SU-DHL-6 (cell line): ENCODE measurements at regions not wholly inside any gene's neighbourhood (a gene's known extent, or its start where the extent isn't known, plus 50 kb on each side); places are given as distances from the start of the nearest gene placed in this dataset.

Source experiments
- EZH2phosphoT487 ChIP-seq: fragments of 200-600 bp; sonication (generic), shearing (Covaris generic); conservative IDR thresholded peaks from 2 replicates; pipeline ENCODE4 v1.6.1; 2018; ENCODE audit warnings: mild to moderate bottlenecking, antibody characterized with exemption, low read length, moderate library complexity, mixed read lengths
- TF ChIP-seq, protein P1 (sequence below): fragments of 200-600 bp; sonication (generic); IDR thresholded peaks from one replicate; pipeline ENCODE4 v1.5.1; 2017; ENCODE audit warnings: antibody characterized with exemption, mild to moderate bottlenecking, low read length, moderate library complexity; ENCODE audit not compliant: insufficient read depth, poor library complexity, severe bottlenecking

DNA sequence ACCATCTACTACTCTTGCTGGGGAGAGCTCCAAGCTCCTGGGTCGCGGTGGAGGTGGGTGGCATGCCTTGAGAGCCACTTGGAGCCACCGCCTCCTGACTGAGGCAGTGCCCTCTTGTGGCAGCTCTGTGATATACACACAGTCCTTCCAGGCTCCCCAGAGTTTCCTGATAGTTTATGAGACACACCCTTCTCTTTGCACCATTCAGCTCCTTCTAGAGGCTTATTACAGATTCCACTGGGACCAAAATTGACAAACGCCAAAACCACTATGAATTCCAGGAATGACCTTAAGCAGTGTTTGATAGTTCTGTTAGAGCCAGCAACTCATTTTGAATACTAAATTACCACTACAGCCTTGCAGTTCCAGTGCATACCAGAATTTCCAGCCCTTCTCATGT is 170.1 kb upstream of the CDH13 start:
- no peak for TF ChIP-seq EZH2phosphoT487
- TF ChIP-seq, protein P1, sequence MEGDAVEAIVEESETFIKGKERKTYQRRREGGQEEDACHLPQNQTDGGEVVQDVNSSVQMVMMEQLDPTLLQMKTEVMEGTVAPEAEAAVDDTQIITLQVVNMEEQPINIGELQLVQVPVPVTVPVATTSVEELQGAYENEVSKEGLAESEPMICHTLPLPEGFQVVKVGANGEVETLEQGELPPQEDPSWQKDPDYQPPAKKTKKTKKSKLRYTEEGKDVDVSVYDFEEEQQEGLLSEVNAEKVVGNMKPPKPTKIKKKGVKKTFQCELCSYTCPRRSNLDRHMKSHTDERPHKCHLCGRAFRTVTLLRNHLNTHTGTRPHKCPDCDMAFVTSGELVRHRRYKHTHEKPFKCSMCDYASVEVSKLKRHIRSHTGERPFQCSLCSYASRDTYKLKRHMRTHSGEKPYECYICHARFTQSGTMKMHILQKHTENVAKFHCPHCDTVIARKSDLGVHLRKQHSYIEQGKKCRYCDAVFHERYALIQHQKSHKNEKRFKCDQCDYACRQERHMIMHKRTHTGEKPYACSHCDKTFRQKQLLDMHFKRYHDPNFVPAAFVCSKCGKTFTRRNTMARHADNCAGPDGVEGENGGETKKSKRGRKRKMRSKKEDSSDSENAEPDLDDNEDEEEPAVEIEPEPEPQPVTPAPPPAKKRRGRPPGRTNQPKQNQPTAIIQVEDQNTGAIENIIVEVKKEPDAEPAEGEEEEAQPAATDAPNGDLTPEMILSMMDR: peak; percentile 71
